ENCODE measurements at regions not wholly inside any gene's neighbourhood (a gene's known extent, or its start where the extent isn't known, plus 50 kb on each side); places are given as distances from the start of the nearest gene placed in this dataset.

GRCh38 chr7:137172105-137172590, 171.4 kb downstream of the PTN start:
- DNase-seq: no peak

GRCh38 chr7:137169282-137169698, 174.2 kb downstream of the PTN start:
- DNase-seq: peak; percentile 98

GRCh38 chr7:137167609-137168008, 175.9 kb downstream of the PTN start:
- no peak for DNase-seq

DNA sequence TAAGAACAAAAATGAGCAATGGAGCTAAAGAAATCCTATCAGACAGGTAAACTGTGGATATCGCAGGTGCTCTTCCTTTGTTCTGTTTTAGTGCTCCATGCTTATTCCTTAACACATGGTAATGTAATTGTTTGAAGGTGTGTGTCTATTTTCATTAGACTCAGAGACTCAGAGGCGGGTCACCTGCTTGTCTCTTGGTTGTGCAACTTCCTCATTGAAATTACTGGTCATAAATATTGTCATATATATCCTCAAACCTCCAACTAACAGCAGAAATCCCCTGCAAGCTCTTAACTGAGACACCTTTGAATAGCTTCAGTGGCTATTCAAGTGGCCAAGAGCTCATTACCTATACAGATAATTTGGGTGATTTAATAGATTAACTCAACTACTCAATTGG, 177.2 kb downstream of the PTN start:
- DNase-seq: no peak

GRCh38 chr7:137165786-137166185, 177.7 kb downstream of the PTN start:
- no peak for DNase-seq

- DNase-seq: no peak
Observed at GRCh38 chr7:137165241-137165640, 178.3 kb downstream of the PTN start.

DNA sequence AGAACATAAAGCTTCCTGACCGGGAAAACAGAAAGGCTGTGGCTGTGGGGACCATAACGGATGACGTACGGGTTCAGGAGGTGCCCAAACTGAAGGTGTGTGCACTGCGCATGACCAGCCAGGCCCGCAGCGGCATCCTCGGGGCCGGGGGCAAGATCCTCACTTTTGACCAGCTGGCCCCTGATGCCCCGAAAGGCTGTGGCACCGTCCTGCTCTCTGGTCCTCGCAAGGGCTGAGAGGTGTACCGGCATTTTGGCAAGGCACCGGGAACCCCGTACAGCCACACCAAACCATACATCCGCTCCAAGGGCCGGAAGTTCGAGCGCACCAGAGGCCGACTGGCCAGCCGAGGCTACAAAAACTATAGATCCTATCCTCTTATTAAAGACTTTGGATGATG, 179.3 kb downstream of the PTN start:
- no peak for DNase-seq

DNA sequence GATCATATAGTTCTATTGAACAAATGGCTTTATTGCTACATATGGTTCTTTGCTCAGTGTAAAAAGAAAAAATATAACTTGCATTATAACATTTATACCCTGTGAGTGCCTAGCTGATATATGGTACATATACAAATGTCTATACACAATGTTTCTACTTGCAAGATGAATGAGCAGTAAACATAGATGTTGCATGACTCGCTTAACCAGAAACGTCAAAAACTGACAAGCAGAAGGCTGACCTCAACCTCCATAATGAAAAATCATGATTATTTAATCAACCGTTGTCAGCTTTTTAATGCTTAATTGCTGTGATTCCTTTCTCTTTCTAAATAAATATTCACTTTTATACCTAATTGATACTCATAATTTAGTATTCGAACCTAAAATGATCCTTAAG, 183.3 kb downstream of the PTN start:
- DNase-seq: no peak

DNA sequence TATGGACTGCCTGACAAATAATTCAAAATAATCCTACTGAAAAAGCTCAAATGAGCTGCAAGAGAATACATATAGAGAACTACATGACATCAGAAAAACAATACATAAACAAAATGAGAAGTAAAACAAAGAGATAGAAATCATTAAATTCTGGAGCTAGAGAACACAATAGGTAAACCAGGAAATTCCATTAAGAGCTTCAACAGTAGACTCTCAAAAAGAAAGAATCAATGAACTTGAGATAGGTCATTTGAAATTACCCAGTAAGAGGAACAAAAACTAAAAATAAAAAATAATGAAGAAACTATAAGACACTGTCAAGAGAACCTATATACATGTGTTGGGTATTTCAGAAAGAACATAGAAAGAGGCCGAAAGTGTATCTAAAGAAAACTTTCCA, 186.3 kb downstream of the PTN start:
- DNase-seq: no peak

- no peak for DNase-seq
Observed at GRCh38 chr7:137151690-137152052, 191.9 kb downstream of the PTN start.

GRCh38 chr7:137151041-137151689, 192.4 kb downstream of the PTN start:
- DNase-seq: no peak

DNA sequence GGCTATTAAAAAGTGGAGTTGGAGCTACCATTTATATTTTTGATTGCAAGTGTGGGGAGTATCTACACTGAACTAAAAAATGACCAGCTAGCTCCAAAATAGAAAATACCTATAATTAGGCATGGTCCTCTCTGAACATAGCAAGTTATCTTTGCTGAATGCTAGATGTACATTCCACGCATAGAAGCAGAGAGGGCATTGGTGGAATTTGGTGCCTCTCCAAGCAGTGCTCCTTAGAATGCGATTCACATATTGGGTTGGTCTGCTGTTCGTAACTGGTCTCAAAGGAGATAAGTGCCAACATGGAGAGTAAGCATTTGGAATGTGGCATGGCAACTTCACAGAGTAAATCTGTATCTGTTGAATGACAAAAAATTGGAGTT, 196.2 kb downstream of the PTN start:
- no peak for DNase-seq

- DNase-seq: no peak
Observed at GRCh38 chr7:137146552-137147337, 196.8 kb downstream of the PTN start.

DNA sequence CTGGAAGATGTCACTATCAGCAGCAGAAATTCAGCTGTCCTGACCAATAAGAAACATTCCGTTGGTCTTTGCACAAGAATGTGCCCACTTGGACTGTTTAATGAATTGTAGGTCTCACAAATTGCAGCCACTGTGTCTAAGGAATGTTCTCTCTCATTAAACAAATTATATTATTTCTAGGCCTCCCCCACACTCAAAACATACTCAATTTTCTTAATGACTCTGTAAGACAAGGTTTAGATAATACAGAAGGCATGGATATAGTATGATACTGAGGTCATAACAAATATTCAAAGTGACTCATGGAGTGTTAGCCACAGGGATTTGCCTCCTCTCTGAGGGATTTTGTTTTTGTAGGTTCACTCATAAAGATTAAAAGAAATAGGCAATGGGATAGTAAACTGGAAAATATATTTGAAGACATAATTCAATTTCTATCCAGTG, 197.5 kb downstream of the PTN start:
- DNase-seq: no peak

DNA sequence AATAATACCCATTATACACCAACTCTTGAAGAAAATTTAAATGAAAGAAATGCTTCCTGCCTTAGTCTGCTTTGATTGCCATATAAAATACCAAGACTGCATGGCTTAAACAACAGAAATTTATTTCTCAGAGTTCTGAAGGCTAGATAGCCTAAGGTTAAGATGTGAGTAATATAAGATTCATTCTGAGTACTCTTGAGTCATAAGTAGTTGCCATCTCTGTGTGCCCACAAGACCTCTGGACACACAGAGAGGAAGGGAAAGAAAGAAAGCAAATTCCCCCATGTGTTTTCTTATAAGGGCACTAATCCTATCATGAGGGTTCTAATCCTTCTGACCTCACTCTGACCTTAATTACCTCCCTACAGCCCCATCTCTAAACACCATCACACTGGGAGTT, 201.2 kb downstream of the PTN start:
- DNase-seq: no peak

- no peak for DNase-seq
Observed at GRCh38 chr7:137135654-137136350, 207.7 kb downstream of the PTN start.

- DNase-seq: no peak
Observed at GRCh38 chr7:137130751-137131158, 212.8 kb downstream of the PTN start.

DNA sequence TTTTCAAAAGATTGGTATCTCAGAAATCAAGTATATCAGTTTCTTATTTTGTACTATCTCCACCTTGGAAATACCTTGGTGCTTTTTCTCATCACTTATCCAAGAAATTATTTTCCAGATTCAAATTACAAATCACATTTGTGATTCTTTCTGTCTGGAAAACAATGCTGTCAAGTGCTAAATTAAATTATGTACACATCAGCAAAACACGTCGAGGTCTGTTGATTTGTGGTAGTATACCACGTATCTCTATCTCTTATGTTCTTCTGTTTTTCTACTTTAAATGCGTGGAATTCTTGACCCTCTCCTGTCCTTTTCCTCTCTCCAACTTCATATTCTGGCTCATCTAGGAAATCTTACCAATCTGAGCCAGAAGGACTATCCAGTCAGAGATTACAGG, 214.5 kb downstream of the PTN start:
- no peak for DNase-seq

DNA sequence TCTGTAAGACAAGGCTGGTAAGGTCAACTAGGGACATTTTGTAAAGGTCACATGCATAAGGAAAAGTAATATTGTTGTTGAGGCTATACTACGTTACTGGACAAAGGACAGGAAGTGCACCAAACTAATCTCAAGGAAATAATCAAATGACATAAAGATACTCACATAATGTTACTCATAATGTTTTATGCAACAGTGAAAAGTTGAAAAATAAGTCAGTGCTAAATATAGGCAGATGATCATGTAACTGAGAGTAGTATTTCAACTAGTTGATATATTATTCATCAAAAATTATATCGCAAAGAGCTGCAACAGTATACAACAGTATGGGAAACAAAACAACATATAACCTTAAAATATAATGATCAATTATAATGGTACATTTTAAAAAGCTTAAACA, 215.7 kb downstream of the PTN start:
- no peak for DNase-seq

- no peak for DNase-seq
Observed at GRCh38 chr7:137127058-137127457, 216.5 kb downstream of the PTN start.

- DNase-seq: no peak
Observed at GRCh38 chr7:137122145-137122544, 221.4 kb downstream of the PTN start.

DNA sequence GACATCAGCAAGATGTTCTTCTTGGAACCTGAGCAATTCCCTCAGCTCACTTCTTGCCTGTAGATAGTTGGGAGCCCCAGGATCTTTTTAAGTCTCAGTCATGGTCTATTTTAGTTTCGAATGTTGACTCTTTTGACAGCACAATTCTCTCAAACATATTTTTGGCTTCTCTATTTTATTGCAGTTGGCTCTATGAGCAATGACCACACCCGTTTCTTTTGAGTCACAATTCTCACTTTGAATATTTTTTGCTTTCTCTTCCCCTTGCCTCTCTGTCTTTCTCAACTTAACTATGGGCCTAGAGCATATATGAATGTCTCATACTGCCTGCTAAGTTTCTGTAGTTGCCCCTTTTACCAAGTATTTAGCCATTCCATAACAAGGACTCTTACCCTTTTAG, 222.8 kb downstream of the PTN start:
- DNase-seq: no peak

GRCh38 chr7:137110535-137110934, 233.0 kb downstream of the PTN start:
- DNase-seq: no peak

DNA sequence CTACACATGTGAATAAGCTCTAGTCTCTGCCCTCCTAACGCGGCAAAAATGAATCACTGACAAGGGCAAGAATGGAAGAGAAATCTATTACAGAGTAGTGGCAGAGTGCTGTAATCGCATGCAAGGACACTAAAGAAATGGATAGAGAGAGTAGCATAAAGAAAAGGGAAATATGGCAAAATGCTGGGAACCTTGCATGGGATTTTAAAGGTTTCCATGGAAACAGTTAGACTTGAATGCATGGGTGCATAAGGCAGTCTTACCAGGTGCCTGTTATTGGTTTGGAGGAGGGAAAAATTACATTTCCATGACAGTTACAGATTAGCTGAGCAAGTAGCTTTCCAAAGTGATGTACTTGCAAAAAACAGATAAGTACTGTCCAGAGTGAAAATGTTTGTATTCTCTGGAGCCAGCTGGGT, 233.4 kb downstream of the PTN start:
- no peak for DNase-seq

Measured in NCI-H1092 (cell line).